ENCODE measurements at regions not wholly inside any gene's neighbourhood (a gene's known extent, or its start where the extent isn't known, plus 50 kb on each side); places are given as distances from the start of the nearest gene placed in this dataset.
"Not testable (repeated sequence)": the region's sequence is repeated elsewhere in the genome, so short reads cannot be mapped to it uniquely, and the experiment has no call there.

DNA sequence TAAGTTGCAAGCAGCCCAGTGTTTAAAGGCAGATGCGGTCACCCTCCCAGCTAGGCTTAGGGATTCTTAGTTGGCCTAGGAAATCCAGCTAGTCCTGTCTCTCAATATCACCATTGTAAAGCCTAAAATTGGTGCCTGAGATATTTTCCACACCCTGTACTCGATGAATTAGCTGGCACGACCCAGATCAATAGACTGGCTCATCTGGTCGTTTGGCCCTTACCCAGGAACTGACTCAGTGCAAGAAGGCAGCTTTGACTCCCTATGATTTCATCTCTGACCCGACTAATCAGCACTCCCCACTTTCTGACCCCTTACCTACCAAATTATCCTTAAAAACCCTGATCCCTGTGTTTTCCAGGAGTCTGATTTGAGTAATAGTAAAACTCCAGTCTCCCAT lies 384.9 kb upstream of the SLC7A11 start:
- intact Hi-C loops (cut with DNase I; ENCODE audit: low total_unique reads) = no loop called here
- 79 to 99% (median 85%) methylated on average over 5 of the region's 5 CpGs for WGBS, 5 donors
- no peak for DNase-seq
- Histone ChIP-seq H3K4me3 (no peak overlapping the region), H3K27me3 (replicated peaks in 1 of 7) (no peaks in the 10 kb centered on the region), H3K36me3 (no peaks in the 10 kb centered on the region), H3K27ac (no peak overlapping the region), H3K4me1 (no peaks in the 10 kb centered on the region), H3K9me3 (no peaks in the 10 kb centered on the region)
- no peak for TF ChIP-seq POLR2A (IDR thresholded peaks at IDR 0.05)
- TF ChIP-seq CTCF (IDR thresholded peaks at IDR 0.05 in 8 of 11, conservative IDR thresholded peaks at IDR 0.05 in 3 of 11) = no peak
- no peak for TF ChIP-seq POLR2AphosphoS5 (IDR thresholded peaks at IDR 0.05)

DNA sequence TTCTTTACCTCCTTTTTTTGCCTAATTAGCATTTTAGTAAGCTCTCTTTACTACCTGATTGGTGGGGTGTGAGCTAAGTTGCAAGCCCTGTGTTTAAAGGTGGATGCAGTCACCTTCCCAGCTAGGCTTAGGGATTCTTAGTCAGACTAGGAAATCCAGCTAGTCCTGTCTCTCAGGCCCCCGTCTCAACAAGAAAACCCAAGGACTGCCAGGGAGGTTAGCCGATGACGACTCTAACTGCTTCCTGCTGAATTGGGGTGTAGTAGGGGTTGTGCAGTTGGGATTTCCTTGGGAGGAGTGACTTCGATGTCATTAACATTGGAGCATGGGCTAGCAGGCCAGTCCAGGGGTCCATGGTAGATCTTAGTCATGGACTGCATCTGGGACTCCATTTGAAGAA lies 380.2 kb upstream of the SLC7A11 start:
- H3K27me3 ChIP-seq (replicated peaks in 1 of 7); H3K36me3 ChIP-seq; H3K4me1 ChIP-seq; DNase-seq; H3K27ac ChIP-seq; H3K4me3 ChIP-seq; intact Hi-C loops (cut with DNase I; ENCODE audit: low total_unique reads): not testable (repeated sequence)
- 70 to 82% (median 71%) methylated on average over 4 of the region's 4 CpGs for WGBS, 5 donors
- peaks cover 0 to 21% (median 14%) of the 10 kb centered on the region in 8 donors for H3K9me3 ChIP-seq

DNA sequence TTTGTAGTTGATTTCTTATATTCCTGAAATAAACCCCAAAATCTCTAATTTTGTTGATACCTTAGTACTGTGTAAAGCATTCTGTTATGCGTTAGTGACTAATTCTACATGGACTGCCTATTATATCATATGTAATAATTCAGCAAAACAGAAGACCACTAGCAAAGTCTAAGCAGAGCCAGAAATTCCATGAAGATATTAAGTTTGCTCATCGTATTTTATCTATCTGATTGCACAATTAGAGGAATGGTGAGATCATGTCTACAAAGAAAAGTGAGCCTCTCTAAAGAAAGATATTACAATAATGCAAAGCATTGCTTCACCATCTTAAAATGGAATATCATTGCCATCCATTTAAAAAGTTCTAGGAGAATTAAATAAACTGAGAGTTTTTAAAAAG lies 374.6 kb upstream of the SLC7A11 start:
- peaks cover 0 to 30% (median 22%) of the 10 kb centered on the region in 8 donors for H3K9me3 ChIP-seq
- no peak overlapping the region for H3K27ac ChIP-seq
- H3K4me3 ChIP-seq = no peak overlapping the region
- no peaks in the 10 kb centered on the region for H3K27me3 ChIP-seq (replicated peaks in 1 of 7)
- WGBS, 5 donors = 87 to 96% (median 91%) methylated on average over 2 of the region's 2 CpGs
- H3K4me1 ChIP-seq = no peaks in the 10 kb centered on the region
- no peaks in the 10 kb centered on the region for H3K36me3 ChIP-seq
- TF ChIP-seq POLR2AphosphoS5 (IDR thresholded peaks at IDR 0.05) (no peak), POLR2A (IDR thresholded peaks at IDR 0.05) (no peak)
- intact Hi-C loops (cut with DNase I; ENCODE audit: low total_unique reads) = no loop called here
- DNase-seq = no peak

DNA sequence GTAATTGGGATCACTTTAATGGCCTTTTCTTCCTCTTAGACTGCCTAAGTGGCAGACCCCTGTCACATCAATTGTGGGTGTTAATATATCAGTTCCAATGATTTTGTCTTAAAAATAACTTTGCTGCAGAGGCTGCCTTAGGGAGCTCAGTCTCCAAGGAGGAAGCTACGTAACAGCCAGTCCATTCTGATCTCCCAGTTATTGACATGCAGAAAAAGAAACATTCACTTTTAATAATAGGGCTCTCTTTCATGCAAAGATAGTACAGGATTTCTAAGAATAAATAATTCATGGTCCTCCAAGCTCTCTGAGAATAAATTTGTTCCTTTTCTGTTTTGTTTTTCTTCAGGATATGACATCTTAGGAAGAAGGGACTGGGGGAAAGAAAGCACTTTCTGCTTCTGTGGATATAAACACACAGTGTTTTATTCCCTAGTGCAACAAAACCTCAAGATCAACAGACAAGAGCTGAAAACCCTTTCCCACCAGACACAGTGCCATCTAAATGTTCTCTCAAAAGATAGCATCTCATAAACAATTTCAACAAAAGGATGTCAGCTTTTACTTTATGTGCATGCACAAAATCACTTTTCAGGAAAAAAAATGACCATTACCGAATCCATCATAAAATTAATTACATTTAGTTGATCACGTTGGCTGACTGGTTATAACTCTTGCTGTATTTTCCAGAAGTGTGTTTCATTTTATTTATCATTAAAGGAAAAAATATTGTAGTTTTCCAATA lies 372.4 kb upstream of the SLC7A11 start:
- Histone ChIP-seq H3K27me3 (replicated peaks in 1 of 7) (no peaks in the 10 kb centered on the region), H3K4me1 (no peaks in the 10 kb centered on the region), H3K27ac (no peak overlapping the region), H3K36me3 (no peaks in the 10 kb centered on the region), H3K9me3 (peaks cover 0 to 24% (median 15%) of the 10 kb centered on the region in 8 donors), H3K4me3 (no peak overlapping the region)
- WGBS, 5 donors = 85 to 91% (median 89%) methylated on average over 3 of the region's 3 CpGs
- intact Hi-C loops (cut with DNase I; ENCODE audit: low total_unique reads) = no loop called here
- no peak for DNase-seq
- TF ChIP-seq POLR2AphosphoS5 (IDR thresholded peaks at IDR 0.05) = no peak
- TF ChIP-seq CTCF (IDR thresholded peaks at IDR 0.05 in 8 of 11, conservative IDR thresholded peaks at IDR 0.05 in 3 of 11) = no peak
- no peak for TF ChIP-seq POLR2A (IDR thresholded peaks at IDR 0.05)

DNA sequence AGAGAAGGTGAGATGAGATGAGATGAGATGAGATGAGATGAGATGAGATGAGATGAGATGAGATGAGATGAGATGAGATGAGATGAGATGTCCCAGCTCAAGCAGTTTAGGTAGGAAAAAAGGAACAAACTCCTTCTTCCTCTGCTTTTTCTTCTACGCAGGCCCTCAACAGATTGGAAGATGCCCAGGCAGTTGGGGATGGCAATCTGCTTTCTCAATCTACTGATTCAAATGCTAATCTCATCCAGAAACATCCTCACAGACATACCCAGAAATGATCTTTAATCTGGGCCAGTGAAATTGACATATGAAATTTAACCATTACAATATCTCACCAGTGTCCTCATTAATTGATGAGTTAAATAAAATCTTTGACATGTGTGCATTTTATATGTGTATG lies 370.3 kb upstream of the SLC7A11 start:
- intact Hi-C loops (cut with DNase I; ENCODE audit: low total_unique reads) = no loop called here
- 92 to 100% (median 96%) methylated on average over 1 of the region's 1 CpG for WGBS, 5 donors
- no peak for DNase-seq
- no peak for TF ChIP-seq POLR2AphosphoS5 (IDR thresholded peaks at IDR 0.05)
- no peak for TF ChIP-seq CTCF (IDR thresholded peaks at IDR 0.05 in 8 of 11, conservative IDR thresholded peaks at IDR 0.05 in 3 of 11)
- TF ChIP-seq POLR2A (IDR thresholded peaks at IDR 0.05) = no peak
- Histone ChIP-seq H3K27ac (no peak overlapping the region), H3K27me3 (replicated peaks in 1 of 7) (no peaks in the 10 kb centered on the region), H3K9me3 (peaks cover 0 to 12% (median 6%) of the 10 kb centered on the region in 8 donors), H3K4me3 (no peak overlapping the region), H3K36me3 (no peaks in the 10 kb centered on the region), H3K4me1 (no peaks in the 10 kb centered on the region)
